ENCODE measurements at regions not wholly inside any gene's neighbourhood (a gene's known extent, or its start where the extent isn't known, plus 50 kb on each side); places are given as distances from the start of the nearest gene placed in this dataset.

DNA sequence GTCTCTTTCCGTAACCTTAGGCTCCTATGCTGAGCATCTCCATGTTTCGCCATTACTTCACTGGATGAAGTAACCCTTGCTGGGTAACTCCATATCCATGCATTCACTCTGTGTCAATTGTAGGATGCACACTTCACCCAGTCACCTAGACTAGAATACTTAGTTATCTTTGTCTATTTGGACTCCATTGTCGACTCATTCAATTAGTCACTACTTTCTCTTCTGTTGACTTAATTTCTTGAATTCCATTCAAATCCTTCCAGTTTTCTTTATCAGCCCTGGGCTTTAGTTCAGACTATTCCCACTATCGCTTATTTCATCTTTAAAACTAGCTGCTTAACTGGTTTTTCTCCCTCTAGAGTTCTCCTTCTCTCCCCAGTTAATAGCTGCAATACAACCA is 111.3 kb upstream of the TNS3 start:
- H3K27me3 ChIP-seq = no peaks in the 10 kb centered on the region
- no peak overlapping the region for H3K27ac ChIP-seq
- H3K4me1 ChIP-seq = no peaks in the 10 kb centered on the region
- TF ChIP-seq, protein P1, sequence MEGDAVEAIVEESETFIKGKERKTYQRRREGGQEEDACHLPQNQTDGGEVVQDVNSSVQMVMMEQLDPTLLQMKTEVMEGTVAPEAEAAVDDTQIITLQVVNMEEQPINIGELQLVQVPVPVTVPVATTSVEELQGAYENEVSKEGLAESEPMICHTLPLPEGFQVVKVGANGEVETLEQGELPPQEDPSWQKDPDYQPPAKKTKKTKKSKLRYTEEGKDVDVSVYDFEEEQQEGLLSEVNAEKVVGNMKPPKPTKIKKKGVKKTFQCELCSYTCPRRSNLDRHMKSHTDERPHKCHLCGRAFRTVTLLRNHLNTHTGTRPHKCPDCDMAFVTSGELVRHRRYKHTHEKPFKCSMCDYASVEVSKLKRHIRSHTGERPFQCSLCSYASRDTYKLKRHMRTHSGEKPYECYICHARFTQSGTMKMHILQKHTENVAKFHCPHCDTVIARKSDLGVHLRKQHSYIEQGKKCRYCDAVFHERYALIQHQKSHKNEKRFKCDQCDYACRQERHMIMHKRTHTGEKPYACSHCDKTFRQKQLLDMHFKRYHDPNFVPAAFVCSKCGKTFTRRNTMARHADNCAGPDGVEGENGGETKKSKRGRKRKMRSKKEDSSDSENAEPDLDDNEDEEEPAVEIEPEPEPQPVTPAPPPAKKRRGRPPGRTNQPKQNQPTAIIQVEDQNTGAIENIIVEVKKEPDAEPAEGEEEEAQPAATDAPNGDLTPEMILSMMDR (IDR thresholded peaks at IDR 0.05) = no peak
- intact Hi-C loops (cut with DNase I) = no loop called here
- no peaks in the 10 kb centered on the region for H3K9me3 ChIP-seq
- no peaks in the 10 kb centered on the region for H3K36me3 ChIP-seq
- DNase-seq = no peak
- H3K4me3 ChIP-seq = no peak overlapping the region
- no peak overlapping the region for H3K9ac ChIP-seq (ENCODE audit: low read depth in 2 of 2, low read length in 2 of 2)

DNA sequence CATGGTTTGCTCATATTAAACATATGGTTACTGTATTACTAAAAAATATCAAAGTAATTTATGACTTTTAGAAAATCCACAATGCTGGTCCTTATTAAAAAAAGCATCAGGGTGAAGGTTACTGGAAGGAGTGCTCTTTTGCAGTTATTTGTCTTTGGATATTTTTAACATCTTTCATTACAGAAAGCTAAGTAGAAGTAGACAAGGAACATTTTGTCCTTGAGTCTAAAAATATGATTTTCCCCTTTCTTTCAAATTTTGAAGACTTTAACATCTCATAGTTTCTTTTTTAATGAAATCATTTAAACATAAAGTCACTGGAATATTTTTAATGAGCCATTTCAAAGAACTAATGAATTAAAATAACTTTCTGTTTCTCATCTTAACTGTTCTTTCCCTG is 110.1 kb upstream of the TNS3 start:
- Histone ChIP-seq H3K4me1 (no peaks in the 10 kb centered on the region), H3K36me3 (no peaks in the 10 kb centered on the region), H3K9me3 (no peaks in the 10 kb centered on the region), H3K27me3 (no peaks in the 10 kb centered on the region), H3K9ac (ENCODE audit: low read depth in 2 of 2, low read length in 2 of 2) (no peak overlapping the region), H3K27ac (no peak overlapping the region), H3K4me3 (no peak overlapping the region)
- intact Hi-C loops (cut with DNase I) = no loop called here
- DNase-seq = no peak
- TF ChIP-seq, protein P1 (IDR thresholded peaks at IDR 0.05) = no peak

DNA sequence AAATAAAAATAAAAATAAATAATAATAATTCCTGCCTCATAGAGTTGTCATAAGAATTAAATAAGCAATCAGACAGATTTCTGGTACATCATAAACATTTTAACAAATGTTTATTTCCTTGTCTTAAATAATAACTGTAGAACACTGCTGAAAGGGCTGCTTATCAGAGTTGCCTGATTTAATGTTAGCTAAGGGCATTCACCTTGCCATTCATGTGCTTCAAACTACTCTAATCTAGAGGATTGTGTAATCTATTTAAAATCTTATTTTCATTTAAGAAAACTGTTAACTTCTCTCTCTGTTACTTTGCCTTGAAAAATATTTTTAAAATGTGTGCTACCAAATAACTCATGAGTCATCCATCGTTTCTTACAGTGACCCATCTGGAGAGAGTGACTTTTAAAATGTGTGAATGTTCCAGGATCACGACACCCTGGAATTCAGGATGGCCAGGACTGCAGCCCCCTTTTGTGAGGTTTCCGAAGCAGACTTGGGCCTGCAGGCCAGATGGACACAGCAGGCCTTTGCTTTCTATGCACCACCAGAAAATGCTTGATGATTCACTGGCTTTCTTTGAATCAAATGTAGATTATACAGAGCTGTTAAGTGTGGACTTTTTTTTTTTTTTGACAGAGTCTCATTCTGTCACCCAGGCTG is 109.1 kb upstream of the TNS3 start:
- Histone ChIP-seq H3K4me1 (no peaks in the 10 kb centered on the region), H3K27ac (no peak overlapping the region), H3K9me3 (no peaks in the 10 kb centered on the region), H3K27me3 (no peaks in the 10 kb centered on the region), H3K9ac (ENCODE audit: low read depth in 2 of 2, low read length in 2 of 2) (no peak overlapping the region), H3K36me3 (no peaks in the 10 kb centered on the region), H3K4me3 (no peak overlapping the region)
- DNase-seq = no peak
- intact Hi-C loops (cut with DNase I) = no loop called here
- TF ChIP-seq, protein P1 (IDR thresholded peaks at IDR 0.05) = no peak

DNA sequence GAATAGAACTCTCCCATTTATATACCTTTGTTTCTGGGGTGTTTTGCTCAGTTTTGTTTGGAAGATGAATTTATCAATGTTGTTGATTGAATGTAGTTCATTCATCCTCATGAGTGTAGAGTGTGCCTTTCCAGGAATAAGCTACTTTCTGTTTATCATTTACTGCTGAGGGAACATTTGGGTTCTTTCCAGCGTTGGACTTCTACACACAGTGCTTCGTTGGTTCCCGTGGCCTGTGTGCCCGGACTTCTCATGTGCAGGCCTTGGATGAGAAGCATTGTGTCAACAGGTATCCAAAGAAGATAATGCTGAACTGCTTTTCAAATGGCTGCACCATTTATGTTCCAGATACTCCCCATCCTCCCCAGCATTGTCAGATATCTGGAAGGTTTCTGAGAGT is 107.6 kb upstream of the TNS3 start:
- intact Hi-C loops (cut with DNase I) = no loop called here
- H3K27ac ChIP-seq = no peak overlapping the region
- TF ChIP-seq, protein P1 (IDR thresholded peaks at IDR 0.05) = no peak
- no peak overlapping the region for H3K4me3 ChIP-seq
- H3K4me1 ChIP-seq = no peaks in the 10 kb centered on the region
- no peak for DNase-seq
- no peaks in the 10 kb centered on the region for H3K27me3 ChIP-seq
- no peaks in the 10 kb centered on the region for H3K9me3 ChIP-seq
- H3K36me3 ChIP-seq = no peaks in the 10 kb centered on the region
- H3K9ac ChIP-seq (ENCODE audit: low read depth in 2 of 2, low read length in 2 of 2) = no peak overlapping the region

DNA sequence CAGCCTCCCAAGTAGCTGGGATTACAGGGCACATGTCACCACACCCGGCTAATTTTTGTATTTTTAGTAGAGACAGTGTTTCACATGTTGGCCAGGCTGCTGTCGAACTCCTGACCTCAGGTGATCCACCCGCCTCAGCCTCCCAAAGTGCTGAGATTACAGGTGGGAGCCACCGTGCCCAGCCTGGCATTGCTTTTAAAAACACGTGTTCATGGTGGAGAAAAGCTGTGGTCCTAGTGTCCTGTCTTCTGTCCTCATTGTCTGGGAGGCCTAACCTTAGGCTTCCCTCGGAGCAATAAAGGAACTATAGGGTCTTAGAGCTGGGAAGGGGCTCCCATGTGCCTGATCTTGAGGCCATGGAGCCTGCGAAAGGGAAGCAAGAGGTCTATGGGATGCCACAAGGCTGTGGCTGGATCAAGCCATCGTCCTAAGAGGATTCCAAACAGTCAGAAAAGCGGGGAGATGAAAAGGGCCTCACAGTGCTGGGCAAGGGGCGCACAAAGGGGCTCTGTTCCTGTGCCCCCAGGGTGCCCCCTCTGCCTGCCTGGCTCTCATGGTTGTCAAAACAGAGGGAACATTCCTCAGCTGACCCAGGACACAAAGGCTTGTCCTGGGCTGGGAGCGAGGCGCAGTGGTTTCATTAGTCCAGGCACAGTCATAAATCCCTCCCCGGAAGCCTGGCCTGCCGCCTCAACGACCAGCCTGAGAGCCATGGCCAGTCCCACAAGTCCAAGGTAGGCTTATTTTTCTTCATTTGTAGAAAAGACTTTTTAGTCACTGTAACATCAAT is 106.6 kb upstream of the TNS3 start:
- Histone ChIP-seq H3K27ac (no peak overlapping the region), H3K9me3 (no peaks in the 10 kb centered on the region), H3K27me3 (no peaks in the 10 kb centered on the region), H3K4me3 (no peak overlapping the region), H3K9ac (ENCODE audit: low read depth in 2 of 2, low read length in 2 of 2) (no peak overlapping the region), H3K4me1 (no peaks in the 10 kb centered on the region), H3K36me3 (no peaks in the 10 kb centered on the region)
- TF ChIP-seq, protein P1 (IDR thresholded peaks at IDR 0.05) = no peak
- intact Hi-C loops (cut with DNase I) = no loop called here
- no peak for DNase-seq

Measured in colonic mucosa (tissue), 4 donors.